ENCODE measurements at regions not wholly inside any gene's neighbourhood (a gene's known extent, or its start where the extent isn't known, plus 50 kb on each side); places are given as distances from the start of the nearest gene placed in this dataset.

DNA sequence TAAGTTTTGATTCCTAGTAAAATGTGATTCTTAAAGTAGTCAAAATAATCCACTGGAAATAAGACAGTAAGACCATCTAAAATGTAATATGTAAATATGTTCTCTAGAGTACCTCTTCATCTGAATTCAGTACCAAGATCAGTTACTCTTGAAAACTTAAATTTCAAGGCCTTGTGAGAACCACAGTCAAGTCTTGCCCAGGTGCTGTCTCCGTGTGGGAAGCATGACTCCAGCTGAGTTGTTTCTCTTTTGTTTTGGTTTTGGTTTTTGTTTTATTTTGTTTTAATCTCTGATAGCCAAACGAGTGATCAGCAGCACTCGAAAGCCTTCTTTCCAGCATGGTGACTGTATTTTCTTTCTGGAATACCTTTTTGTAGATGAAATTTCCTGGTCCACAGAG is 907.0 kb downstream of the KCNJ18 start:
- TF ChIP-seq, protein P1, sequence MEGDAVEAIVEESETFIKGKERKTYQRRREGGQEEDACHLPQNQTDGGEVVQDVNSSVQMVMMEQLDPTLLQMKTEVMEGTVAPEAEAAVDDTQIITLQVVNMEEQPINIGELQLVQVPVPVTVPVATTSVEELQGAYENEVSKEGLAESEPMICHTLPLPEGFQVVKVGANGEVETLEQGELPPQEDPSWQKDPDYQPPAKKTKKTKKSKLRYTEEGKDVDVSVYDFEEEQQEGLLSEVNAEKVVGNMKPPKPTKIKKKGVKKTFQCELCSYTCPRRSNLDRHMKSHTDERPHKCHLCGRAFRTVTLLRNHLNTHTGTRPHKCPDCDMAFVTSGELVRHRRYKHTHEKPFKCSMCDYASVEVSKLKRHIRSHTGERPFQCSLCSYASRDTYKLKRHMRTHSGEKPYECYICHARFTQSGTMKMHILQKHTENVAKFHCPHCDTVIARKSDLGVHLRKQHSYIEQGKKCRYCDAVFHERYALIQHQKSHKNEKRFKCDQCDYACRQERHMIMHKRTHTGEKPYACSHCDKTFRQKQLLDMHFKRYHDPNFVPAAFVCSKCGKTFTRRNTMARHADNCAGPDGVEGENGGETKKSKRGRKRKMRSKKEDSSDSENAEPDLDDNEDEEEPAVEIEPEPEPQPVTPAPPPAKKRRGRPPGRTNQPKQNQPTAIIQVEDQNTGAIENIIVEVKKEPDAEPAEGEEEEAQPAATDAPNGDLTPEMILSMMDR (conservative IDR thresholded peaks at IDR 0.05; ENCODE audit: low read depth, low read length), result no peak
- no peak for TF ChIP-seq EZH2 (IDR thresholded peaks at IDR 0.05; ENCODE audit: borderline replicate concordance, low read depth, low read length, poor library complexity, severe bottlenecking)

Data from A673 (cell line).